HUDEP-2 (cell line): ENCODE measurements at regions not wholly inside any gene's neighbourhood (a gene's known extent, or its start where the extent isn't known, plus 50 kb on each side); places are given as distances from the start of the nearest gene placed in this dataset.

Experiments used
- DNase-seq, 76 experiments: peaks; one replicate each; lab custom pipeline; 2025; ENCODE audit not compliant: unreplicated experiment in 76 of 76; lab: John Stamatoyannopoulos, UW

DNA sequence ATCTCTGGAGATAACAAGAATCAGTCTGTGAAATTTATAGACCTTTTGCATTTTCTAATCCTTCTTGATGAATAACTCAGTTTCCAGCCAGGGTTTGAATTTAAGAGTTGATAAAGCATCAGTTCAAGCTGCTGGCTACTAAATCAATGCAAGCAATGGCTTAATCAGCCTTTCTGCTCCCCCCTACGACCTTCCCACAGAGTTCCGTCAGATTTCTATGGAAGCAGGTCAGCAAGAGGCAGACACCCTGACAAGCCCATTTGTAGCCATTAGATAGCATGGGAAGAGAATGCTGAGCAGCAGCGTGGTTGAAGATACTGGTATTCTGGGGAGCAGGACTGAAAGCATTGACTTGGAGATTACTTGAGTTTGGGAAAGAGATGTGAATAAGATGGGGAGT is 868.1 kb downstream of the KCNJ2 start:
- DNase-seq: no peak

DNA sequence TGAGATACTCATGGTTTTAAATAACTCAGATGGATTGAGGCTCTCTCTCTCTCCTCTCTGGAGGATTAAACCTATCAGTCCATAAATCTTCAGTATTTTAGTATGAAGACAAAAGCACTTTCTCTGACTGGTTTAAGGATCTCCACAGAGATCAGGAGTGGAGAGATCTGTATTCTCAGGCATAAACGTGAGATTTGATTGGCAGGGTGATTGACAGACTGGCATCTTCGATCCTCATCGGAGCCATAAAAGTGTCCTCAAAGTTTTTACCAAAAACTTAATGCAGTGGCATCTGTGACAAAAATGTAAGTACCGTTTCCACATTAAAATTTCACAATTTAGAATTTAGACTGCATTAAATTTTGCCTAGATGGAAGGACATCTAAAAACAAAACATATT is 870.1 kb downstream of the KCNJ2 start:
- no peak for DNase-seq

DNA sequence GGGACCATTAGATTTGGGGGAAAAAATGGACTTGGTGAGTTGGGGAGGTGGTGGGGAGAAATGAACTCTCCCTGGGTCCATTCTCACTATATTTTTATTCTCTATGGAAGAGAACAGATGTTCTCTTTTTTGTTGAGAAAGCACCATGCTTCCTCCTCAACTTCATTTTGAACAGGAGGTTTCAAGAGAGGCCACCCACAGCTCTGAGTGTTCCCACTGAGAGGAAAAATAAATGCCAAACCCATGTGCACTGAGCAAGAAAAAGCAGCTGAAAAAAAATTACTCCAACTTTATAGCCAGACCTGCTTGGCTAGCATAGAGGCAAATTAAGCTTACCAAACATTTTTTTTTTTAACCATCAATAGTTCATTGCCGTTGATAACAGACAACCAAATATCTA is 883.6 kb downstream of the KCNJ2 start:
- DNase-seq: no peak

DNA sequence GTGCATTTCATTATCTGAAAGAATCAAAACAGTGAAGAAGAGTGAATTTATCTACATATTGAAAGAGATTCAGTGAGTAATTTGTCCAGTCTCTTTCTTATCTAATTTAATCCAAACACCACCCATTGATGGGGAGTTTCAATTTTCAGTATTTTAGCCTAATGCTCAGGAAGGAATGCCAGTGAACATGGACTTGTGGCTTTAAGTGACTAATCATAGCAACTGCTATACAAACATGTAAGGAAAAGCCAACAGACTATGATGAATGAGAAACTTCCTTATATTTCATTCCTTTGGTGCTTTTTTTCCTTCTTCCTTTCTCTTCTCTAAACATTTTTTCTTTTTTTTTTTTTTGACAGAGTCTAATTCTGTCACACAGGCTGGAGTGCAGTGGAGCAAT is 885.8 kb downstream of the KCNJ2 start:
- DNase-seq: no peak

DNA sequence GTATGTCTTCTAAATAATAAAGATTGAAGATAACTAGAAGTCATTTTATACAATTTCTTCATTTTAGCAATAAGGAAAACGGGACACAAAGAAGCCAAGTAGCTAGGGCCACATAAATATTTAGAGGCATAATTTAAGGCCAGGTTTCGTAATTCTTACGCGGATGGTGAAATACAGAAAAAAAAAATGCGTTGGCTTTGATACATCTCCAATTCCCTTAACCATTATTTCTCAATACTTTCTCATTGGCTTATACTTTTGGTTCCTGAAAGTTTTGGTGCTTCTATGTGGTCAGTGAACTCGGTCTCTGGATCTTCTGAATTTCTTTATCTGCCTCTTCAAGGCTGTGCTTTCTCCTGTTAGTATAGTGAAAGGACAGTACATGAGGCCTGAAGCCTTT is 888.1 kb downstream of the KCNJ2 start:
- no peak for DNase-seq

DNA sequence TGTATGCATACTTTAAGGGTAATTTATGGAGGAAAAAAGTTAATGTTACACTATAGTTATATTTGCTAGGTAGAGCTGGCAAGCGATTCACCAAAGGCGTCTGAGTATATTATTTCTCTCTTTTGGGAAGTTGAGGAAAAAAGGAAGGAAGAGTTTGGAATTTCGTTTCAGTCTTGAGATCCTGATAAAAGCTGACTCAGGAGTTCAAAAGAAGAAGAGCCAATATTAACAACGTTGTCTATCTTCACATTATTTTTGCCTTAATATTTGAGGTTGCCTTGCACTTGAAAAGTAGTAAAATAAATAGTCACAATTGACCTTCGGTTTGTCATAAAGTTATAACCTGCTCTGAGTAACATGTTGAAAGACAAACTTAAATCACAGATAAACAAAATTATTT is 888.6 kb downstream of the KCNJ2 start:
- DNase-seq: no peak

DNA sequence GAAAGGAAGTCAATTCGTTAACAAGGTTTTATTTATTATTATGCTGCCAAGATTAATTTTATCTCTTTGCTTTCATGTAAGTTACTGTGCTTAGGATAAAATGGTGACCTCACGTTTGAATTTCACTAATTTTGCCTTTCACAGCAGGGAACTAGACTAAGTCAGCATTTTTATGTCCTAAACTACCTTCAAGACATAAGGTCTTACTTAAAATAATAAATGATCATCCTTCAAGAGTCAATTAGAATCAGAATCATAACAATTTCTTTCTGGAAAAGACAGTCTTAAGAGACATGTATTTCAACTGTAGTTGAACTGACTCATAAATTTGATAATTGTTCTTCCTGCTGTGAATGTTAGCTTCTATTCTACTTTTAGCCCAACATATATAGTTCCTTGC is 893.8 kb downstream of the KCNJ2 start:
- DNase-seq: no peak

DNA sequence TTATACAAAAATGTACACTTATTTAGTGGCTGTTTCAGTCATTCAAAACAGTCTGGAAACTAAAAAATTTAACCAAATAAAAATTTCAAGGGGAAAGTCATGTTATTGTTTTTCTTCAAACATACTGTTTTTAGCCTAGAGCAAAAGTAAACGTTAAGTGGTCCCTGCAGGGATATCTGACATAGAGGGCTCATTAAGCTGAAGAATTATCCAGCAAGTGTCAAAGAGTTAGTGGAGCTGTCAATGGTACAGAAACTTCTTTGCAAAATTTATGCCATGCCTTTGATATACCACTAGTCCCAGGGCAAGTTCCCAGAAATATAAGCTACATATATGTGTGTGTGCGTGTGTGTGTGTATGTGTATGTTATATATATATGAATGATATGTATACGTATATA is 894.2 kb downstream of the KCNJ2 start:
- no peak for DNase-seq

DNA sequence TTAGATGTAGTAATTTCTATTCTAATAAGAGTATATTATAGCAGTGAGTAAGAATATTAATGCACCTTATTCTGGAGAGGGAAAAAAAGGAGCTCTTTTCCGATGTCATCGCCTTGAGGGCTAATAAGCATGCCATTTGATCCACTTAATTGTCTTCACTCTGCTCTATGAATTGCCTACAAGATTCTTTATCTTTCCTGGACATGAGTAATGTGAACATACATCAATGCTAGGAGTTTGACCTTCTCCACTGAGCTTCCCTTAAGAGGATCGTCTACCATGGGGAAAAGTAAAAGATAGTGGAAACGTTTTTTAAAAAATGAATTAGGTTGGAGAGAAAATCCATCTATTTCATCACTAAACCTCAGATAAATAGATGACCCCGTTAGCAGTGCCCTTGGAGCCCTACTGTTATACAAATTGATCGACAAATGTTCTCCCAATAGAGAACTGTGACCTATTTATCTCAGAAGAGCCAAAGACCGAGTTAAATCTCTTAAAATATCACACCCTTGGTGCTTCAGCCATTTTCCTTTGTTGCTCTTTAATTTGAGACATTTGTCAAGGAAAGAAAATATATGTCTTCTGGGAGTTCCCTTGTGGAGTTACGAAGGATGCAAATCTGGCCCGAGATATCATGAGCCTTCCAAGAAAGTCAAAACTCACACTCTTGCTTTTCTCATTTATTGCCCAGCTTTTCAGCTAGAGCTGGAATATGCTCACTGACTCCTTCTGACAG is 898.5 kb downstream of the KCNJ2 start:
- no peak for DNase-seq

DNA sequence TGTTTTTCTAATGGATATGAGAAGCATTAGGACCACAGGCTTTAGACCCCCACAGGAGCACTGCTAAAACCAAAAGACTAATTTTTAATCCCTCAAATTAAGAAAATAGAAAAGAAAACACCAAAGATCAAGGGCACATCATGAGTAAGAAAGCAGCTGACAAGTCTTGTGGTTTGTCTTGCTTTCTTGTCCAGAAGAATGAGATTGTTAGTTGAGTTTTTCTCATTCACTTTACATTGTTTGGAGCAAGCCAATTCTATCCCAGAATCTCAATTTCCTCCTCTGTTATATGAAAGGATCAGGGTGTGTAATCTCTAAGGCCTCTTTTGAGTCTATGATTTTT is 899.0 kb downstream of the KCNJ2 start:
- DNase-seq: no peak

DNA sequence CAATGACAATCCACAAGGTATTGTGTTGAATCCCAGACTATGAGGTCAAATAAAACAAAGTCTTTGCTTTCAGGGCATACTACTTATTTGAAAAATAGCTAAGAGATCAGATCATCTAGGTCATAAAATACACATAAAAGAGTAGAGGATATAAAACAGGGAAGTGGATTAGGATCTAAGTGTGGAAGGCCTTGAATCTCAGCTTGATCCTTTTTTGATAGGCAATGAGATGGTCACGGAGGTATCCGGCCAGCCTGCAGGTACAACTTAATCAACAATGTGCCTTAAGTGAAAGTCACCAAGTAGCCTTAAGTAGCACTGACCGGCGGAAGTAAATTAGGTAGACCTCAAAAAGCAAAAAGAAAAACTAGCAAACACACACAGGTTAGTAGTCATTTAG is 901.7 kb downstream of the KCNJ2 start:
- no peak for DNase-seq

DNA sequence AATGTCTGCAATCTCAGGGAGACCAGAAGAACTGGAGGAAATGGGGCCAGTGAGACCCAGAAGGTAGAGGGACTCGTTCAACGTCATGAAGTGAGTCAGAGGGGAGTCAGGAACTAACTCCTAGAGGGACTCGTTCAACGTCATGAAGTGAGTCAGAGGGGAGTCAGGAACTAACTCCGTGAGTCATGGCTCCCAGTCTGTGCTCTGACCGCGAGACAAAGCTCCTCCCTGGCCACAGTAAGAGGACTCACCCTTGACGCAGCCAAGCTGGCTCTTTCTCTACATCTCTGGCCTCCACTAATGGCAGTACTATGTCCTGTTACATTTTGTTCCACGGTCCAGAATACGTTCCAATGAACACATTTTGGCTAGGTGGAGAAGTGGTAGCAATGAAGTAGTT is 902.5 kb downstream of the KCNJ2 start:
- DNase-seq: peak in 7 of 76 experiments; percentile 1 to 61 (median 9)

DNA sequence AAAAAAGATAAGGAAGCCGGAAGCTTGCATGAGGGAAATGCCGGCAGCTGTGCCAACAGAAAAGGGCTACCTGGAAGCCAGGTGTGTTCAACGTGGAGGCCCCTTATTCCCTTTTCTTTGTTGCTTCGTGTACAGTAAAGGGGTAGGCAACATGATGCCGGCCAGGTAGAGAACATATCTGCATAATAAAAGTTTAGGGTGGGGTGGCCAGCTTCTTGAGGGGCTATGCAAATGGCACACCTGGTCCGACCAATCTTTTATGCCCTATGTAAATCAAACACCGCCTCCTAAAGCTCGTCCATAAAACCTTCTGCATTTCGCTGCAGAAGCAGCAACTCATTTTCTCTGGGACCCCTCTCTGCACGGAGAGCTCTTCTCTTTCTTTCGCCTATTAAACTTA is 911.6 kb downstream of the KCNJ2 start:
- no peak for DNase-seq

DNA sequence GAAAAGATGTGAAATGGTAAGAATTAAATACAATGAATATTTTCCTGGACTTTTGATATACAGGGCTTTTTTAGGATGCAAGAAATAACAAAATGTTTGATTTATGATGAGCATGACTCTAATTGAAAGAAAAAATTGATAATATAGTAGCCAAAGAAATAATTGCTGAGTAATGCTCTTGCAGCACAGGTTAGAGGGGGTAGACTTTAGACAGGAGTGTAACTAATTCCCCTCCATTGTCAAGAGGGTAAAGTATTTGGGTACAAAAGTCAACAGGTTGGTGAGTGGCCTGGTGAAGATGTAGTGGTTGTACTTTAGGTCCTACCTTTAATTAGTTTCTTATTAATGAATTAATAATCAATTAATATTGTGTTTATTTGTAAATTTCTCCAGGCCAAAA is 912.3 kb downstream of the KCNJ2 start:
- DNase-seq: no peak

DNA sequence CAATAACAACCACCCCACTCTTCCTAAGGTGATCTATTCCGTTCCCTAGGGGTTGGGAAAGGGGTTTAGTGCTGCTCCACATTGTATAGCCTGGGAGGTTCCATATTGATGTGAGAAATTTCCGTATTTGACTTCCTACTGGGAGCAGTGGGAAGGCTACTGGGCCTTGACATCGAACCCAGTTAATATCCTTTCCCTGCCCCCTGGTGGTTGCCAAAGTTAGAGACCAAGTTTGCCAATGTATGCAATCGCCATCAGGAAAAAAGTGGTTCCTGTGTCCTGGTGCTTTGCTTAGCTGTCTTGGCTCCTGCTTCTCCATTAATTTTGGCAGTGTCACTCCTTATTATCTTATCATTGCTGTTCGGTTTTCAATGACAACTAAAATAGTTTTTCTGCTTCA is 914.9 kb downstream of the KCNJ2 start:
- DNase-seq: peak in 24 of 76 experiments; percentile 1 to 71 (median 27)

DNA sequence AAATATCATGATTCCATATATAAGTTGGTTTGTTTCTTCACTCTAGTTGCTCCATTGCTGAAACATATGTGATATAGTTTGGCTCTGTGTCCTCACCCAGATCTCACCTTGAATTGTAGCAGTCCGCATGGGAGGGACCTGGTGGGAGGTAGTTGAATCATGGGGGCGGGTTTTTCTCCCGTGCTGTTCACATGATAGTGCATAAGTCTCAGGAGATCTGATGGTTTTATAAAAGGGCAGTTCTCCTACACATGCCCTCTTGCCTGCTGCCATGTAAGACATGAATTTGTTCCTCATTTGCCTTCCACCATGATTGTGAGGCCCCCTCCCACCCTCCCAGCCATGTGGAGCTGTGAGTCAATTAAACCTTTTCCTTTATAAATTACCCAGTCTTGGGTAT is 915.5 kb downstream of the KCNJ2 start:
- DNase-seq: no peak

DNA sequence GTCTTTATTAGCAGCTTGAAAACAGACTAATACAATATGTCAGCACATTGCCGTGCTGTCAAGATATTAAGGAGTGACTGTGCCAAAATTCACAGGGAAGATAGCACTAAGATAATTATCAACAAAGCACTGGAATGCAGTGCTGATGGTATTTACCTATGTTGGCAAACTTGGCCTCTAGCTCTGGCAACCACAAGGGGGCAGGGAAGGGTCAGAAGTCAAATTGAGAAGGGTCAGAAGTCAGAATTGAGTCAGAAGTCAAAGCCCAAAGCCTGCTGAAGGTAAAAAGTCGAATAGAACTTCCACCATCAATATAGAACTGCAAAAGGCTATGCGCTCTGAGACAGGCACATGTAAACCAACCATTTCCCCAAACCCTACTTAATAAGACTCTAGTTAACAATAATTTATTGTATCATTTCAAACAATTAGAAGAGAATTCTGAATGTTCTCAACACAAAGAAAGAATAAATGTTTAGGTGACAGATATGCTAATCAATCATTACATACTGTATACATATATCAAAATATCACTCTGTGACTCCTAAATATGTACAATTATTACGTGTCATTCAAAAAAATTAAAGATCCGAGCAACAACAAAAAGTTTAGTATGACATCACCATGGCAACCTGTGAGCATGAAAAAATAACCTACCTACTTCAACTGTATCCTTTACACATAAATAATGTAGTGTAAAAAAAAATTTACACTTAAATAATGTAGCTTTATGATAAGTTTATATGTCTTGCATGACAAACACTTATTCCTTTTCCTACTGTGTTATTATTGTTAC is 916.1 kb downstream of the KCNJ2 start:
- peak in 18 of 76 experiments; percentile 1 to 74 (median 18) for DNase-seq

DNA sequence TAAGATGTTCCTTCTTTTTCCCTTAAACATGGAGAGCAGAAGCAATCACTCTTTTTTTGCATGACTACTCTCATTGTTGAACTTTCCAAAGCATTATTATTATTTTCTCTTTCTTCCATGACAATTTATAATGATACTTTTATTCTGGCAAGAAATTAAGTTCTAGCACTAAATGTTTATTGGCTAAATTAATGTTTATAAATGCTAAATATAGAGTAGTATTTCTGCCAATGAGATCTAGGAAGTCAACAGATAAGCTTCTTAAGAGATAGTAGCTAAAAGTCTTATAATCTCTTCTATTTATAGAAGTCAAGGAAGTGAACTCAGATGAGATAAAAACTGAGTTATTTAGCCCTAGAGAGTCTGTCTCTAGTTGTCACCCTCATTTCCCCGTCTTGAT is 920.1 kb downstream of the KCNJ2 start:
- DNase-seq: no peak

DNA sequence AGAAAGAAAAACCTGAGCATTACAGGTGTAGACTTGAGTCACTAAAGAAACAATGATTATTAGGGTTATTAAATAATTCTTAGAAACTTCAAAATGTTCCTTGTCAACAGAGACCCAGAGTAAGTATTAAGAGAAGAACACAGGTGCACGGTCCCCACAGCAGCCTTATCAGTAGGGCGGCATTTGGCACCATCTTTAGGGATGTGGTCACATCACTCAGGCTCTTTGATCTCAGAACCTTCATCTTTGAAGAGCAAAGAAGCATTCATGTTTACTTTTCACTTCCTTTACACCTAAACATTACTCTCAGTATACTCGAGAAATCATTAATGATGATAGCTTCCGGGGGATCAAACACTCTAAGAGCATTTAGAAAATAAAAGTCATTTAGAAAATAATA is 928.7 kb downstream of the KCNJ2 start:
- no peak for DNase-seq

DNA sequence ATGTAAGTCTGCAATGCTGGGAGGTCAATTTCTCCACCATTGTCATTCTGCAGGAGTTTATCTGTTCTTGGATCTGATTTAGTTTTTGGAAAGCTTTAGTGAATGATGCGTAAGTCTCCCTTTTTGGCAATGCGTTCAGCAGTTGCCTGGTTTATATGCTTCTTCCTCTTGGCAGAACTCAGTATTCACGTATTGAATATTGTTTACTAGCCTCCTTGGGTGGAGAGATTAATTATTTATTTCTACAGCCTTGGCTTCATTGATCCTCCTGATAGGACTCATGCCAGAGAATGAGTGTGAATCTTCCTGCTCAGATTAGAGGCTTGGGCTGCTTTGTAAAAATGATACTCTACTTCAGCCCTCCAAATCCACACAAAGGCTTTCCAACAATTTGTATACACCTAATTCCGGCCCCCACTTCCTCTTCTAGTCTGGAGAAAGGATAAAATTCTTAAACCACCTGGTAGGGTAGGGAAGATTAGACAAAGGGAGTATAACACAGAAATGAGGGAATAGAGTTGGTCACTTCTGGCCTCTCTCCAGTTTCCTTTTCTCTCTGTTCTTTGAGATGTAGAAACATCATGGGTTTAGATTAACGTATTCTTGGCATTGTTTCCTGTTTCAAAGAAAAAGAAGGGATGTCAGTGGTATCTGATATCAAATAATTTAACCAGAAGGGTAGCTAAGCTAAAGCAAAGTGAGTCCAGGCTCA is 929.8 kb downstream of the KCNJ2 start:
- DNase-seq: no peak

DNA sequence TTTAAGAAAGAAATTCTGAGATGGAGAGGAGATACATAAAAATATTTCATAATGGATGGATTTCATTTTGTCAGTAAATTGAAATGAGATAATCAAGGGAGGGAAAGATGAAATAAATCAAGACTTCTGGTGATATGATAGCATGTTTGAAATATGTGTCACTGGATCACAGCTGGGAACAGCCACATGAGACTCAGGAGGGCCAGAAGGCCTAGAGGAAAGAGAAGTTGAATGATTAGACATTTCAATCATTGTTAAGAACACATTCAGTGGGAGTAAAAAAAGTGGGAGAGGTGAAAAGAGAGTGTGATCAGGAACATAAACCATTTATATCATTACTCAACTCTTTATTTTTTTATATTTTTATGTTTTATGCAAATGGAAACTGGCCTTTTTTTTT is 933.4 kb downstream of the KCNJ2 start:
- no peak for DNase-seq

DNA sequence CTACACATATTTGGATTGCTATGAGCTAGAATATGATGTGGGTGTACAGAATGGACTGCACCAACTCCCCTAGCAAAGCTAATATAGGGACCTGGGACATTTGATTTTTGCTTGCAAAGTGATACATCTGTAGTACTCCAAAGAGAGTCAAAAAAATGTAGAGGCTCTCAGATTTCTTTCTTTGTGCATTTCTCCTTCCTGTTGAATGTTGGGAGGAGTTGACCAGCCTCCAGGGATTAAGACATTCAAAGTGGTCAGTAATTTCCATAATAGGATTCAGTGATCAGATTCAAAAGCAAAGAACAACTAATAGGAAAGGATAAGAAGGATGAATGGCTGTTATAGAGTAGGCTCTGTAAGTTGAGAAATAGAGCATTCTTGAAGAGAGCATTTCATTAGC is 934.9 kb downstream of the KCNJ2 start:
- no peak for DNase-seq
